Suprapubic skin (tissue), 3 donors: ENCODE measurements at regions not wholly inside any gene's neighbourhood (a gene's known extent, or its start where the extent isn't known, plus 50 kb on each side); places are given as distances from the start of the nearest gene placed in this dataset.

ENCODE experiments used
- POLR2A ChIP-seq, 2 donors: fragments of 450-650 bp; IDR thresholded peaks; one replicate each; pipeline ENCODE4 v1.6.1; 2017; ENCODE audit warnings: antibody characterized with exemption in 2 of 2, mild to moderate bottlenecking in 2 of 2, moderate library complexity in 2 of 2
- TF ChIP-seq, protein P1 (sequence below), 2 donors: fragments of 200-600 bp in 1 of 2; fragments of 450-650 bp in 1 of 2; sonication (generic) in 1 of 2; IDR thresholded peaks; one replicate each; pipeline ENCODE4 v1.5.1; 2016 to 2019; ENCODE audit warnings: antibody characterized with exemption in 2 of 2, mild to moderate bottlenecking in 1 of 2, moderate library complexity in 1 of 2

- TF ChIP-seq, protein P1, sequence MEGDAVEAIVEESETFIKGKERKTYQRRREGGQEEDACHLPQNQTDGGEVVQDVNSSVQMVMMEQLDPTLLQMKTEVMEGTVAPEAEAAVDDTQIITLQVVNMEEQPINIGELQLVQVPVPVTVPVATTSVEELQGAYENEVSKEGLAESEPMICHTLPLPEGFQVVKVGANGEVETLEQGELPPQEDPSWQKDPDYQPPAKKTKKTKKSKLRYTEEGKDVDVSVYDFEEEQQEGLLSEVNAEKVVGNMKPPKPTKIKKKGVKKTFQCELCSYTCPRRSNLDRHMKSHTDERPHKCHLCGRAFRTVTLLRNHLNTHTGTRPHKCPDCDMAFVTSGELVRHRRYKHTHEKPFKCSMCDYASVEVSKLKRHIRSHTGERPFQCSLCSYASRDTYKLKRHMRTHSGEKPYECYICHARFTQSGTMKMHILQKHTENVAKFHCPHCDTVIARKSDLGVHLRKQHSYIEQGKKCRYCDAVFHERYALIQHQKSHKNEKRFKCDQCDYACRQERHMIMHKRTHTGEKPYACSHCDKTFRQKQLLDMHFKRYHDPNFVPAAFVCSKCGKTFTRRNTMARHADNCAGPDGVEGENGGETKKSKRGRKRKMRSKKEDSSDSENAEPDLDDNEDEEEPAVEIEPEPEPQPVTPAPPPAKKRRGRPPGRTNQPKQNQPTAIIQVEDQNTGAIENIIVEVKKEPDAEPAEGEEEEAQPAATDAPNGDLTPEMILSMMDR (IDR thresholded peaks at IDR 0.05) = no peak
- no peak for TF ChIP-seq POLR2A (IDR thresholded peaks at IDR 0.05)
Observed at GRCh38 chr12:90360300-90360699, 594.7 kb downstream of the CCER1 start.
